C4-2B (cell line): ENCODE measurements at regions not wholly inside any gene's neighbourhood (a gene's known extent, or its start where the extent isn't known, plus 50 kb on each side); places are given as distances from the start of the nearest gene placed in this dataset.

Experiments
- CTCF ChIP-seq: fragments of 450-650 bp; conservative IDR thresholded peaks from 2 replicates; pipeline ENCODE4 v1.5.1; 2017; ENCODE audit warnings: mild to moderate bottlenecking
- ZFX ChIP-seq: fragments of 450-650 bp; IDR thresholded peaks from 2 replicates; pipeline ENCODE4 v1.6.1; 2017

DNA sequence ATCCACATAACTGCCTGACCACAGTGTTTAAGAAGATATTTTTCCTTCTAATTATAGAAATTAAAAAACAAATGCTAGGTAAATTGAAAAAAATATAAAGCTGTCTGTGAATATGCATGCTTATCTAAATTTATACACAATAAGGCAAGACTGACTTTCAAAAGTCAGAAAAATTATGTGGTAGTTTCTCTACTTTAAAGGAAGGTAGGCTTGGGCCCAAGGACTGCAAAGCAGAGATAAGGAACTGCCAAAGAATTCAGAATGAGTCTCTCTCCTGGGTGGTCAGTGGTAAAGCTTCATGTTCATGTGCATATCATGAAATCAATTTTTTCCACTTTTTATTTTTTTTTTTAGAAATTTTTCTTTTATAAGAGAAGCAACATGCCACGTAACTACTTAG is 998.6 kb downstream of the REEP3 start:
- TF ChIP-seq CTCF = no peak
- no peak for TF ChIP-seq ZFX
